ENCODE measurements at regions not wholly inside any gene's neighbourhood (a gene's known extent, or its start where the extent isn't known, plus 50 kb on each side); places are given as distances from the start of the nearest gene placed in this dataset.
"Not testable (repeated sequence)": the region's sequence is repeated elsewhere in the genome, so short reads cannot be mapped to it uniquely, and the experiment has no call there.

DNA sequence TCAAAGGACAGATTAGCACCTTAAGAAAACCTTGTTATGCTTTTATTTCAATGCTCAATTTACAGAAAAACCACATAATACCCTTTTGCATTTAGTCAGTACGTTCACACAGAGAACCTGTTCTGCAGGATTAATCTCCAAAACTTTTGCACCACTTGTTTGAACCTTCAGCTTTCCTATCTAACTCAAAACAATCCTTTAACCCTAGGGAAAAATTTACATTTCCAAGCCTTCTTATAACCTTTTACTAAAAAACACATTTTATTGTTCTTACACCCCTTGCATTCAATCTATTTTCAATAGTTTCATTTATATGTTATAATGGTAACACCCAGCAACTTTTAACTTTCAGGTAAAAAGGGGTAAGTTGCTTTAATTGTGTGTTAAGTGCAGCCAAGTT, 952.5 kb upstream of the CNTN5 start:
- H3K4me1 Mint-ChIP-seq: no peaks in the 10 kb centered on the region

GRCh38 chr11:98069147-98069546, 951.6 kb upstream of the CNTN5 start:
- H3K9ac ChIP-seq (ENCODE audit: insufficient read depth, low read length, poor library complexity, severe bottlenecking); H3K27me3 ChIP-seq (ENCODE audit: control insufficient read depth in 2 of 2, insufficient read depth in 2 of 2, low read length in 2 of 2); DNase-seq; intact Hi-C loops (cut with micrococcal nuclease); H3K27ac Mint-ChIP-seq; H3K36me3 ChIP-seq (replicated peaks in 1 of 2; ENCODE audit: control insufficient read depth in 1 of 2, insufficient read depth in 2 of 2, low read length in 2 of 2); H3K79me2 ChIP-seq (ENCODE audit: insufficient read depth, low read length); H3K4me1 ChIP-seq (ENCODE audit: control insufficient read depth in 1 of 2, insufficient read depth in 2 of 2, low read length in 2 of 2); H3K4me3 Mint-ChIP-seq; H3K4me2 ChIP-seq (replicated peaks; ENCODE audit: extremely low read depth, low read length, poor library complexity, severe bottlenecking); H3K4me3 ChIP-seq (replicated peaks in 1 of 3; ENCODE audit: low read depth in 2 of 3, low read length in 3 of 3); H3K36me3 Mint-ChIP-seq; H3K4me1 Mint-ChIP-seq; H2AFZ ChIP-seq (ENCODE audit: insufficient read depth, low read depth, low read length, poor library complexity, severe bottlenecking); H3K27me3 Mint-ChIP-seq (ENCODE audit: low read depth in 3 of 3); H3K27ac ChIP-seq (ENCODE audit: low read depth in 1 of 2, low read length in 2 of 2); H4K20me1 ChIP-seq (ENCODE audit: insufficient read depth, low read length): not testable (repeated sequence)
- H3K9me3 ChIP-seq (replicated peaks in 1 of 2; ENCODE audit: control insufficient read depth in 1 of 2, insufficient read depth in 1 of 2, low read length in 2 of 2): peaks cover 19 to 29% of the 10 kb centered on the region in 2 donors
- WGBS (ENCODE audit: insufficient coverage): 91% methylated on average over 16 of the region's 16 CpGs
- peaks cover 2 to 18% (median 13%) of the 10 kb centered on the region in 7 donors for H3K9me3 Mint-ChIP-seq

More for the DNA sequence above, 952.5 kb upstream of the CNTN5 start:
- Mint-ChIP-seq H3K27ac (no peak overlapping the region), H3K4me3 (no peak overlapping the region), H3K27me3 (ENCODE audit: low read depth in 3 of 3) (no peaks in the 10 kb centered on the region), H3K36me3 (no peaks in the 10 kb centered on the region), H3K9me3 (peaks cover 4 to 18% (median 15%) of the 10 kb centered on the region in 7 donors)
- no peak overlapping the region for H2AFZ ChIP-seq (ENCODE audit: insufficient read depth, low read depth, low read length, poor library complexity, severe bottlenecking)
- H3K9me3 ChIP-seq (replicated peaks in 1 of 2; ENCODE audit: control insufficient read depth in 1 of 2, insufficient read depth in 1 of 2, low read length in 2 of 2): peaks cover 19 to 32% of the 10 kb centered on the region in 2 donors
- no peak for DNase-seq
- H3K9ac ChIP-seq (ENCODE audit: insufficient read depth, low read length, poor library complexity, severe bottlenecking): no peak overlapping the region
- H3K4me3 ChIP-seq (replicated peaks in 1 of 3; ENCODE audit: low read depth in 2 of 3, low read length in 3 of 3): no peak overlapping the region
- H3K27ac ChIP-seq (ENCODE audit: low read depth in 1 of 2, low read length in 2 of 2): no peak overlapping the region
- H3K79me2 ChIP-seq (ENCODE audit: insufficient read depth, low read length): no peaks in the 10 kb centered on the region
- 75% methylated on average over 1 of the region's 1 CpG for WGBS (ENCODE audit: insufficient coverage)
- intact Hi-C loops (cut with micrococcal nuclease): no loop called here
- TF ChIP-seq CTCF (IDR thresholded peaks at IDR 0.05): no peak
- no peak overlapping the region for H3K4me2 ChIP-seq (replicated peaks; ENCODE audit: extremely low read depth, low read length, poor library complexity, severe bottlenecking)
- H3K36me3 ChIP-seq (replicated peaks in 1 of 2; ENCODE audit: control insufficient read depth in 1 of 2, insufficient read depth in 2 of 2, low read length in 2 of 2): no peaks in the 10 kb centered on the region
- no peaks in the 10 kb centered on the region for H4K20me1 ChIP-seq (ENCODE audit: insufficient read depth, low read length)
- no peaks in the 10 kb centered on the region for H3K4me1 ChIP-seq (ENCODE audit: control insufficient read depth in 1 of 2, insufficient read depth in 2 of 2, low read length in 2 of 2)
- no peaks in the 10 kb centered on the region for H3K27me3 ChIP-seq (ENCODE audit: control insufficient read depth in 2 of 2, insufficient read depth in 2 of 2, low read length in 2 of 2)

Data from CD14-positive monocyte (primary cell).